ENCODE measurements at regions not wholly inside any gene's neighbourhood (a gene's known extent, or its start where the extent isn't known, plus 50 kb on each side); places are given as distances from the start of the nearest gene placed in this dataset.
"Not testable (repeated sequence)": the region's sequence is repeated elsewhere in the genome, so short reads cannot be mapped to it uniquely, and the experiment has no call there.

DNA sequence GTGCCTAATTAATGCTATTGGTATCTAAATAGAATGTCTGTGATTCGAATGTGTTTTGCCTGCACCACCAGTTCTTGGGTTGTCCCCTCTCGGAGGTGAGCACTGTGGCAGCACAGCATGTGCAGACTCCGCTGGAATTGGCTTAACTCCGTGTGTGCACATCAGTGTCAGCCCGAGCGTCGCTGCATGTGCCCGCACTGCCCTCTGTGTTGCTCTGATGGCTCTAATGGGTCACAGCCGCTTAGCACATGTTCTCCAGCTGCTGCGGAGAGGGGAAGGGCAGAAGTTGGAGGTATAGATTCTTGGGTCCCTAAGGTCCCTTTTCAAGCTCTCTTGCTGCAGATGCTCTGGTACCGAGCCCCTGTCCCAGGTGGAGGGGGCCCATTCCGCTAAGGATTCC is 75.1 kb downstream of the CDRT15L2 start:
- TF ChIP-seq, protein P1, sequence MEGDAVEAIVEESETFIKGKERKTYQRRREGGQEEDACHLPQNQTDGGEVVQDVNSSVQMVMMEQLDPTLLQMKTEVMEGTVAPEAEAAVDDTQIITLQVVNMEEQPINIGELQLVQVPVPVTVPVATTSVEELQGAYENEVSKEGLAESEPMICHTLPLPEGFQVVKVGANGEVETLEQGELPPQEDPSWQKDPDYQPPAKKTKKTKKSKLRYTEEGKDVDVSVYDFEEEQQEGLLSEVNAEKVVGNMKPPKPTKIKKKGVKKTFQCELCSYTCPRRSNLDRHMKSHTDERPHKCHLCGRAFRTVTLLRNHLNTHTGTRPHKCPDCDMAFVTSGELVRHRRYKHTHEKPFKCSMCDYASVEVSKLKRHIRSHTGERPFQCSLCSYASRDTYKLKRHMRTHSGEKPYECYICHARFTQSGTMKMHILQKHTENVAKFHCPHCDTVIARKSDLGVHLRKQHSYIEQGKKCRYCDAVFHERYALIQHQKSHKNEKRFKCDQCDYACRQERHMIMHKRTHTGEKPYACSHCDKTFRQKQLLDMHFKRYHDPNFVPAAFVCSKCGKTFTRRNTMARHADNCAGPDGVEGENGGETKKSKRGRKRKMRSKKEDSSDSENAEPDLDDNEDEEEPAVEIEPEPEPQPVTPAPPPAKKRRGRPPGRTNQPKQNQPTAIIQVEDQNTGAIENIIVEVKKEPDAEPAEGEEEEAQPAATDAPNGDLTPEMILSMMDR (IDR thresholded peaks at IDR 0.05), result not testable (repeated sequence)
- TF ChIP-seq POLR2A (IDR thresholded peaks at IDR 0.05), result not testable (repeated sequence)
